ENCODE measurements at regions not wholly inside any gene's neighbourhood (a gene's known extent, or its start where the extent isn't known, plus 50 kb on each side); places are given as distances from the start of the nearest gene placed in this dataset.

DNA sequence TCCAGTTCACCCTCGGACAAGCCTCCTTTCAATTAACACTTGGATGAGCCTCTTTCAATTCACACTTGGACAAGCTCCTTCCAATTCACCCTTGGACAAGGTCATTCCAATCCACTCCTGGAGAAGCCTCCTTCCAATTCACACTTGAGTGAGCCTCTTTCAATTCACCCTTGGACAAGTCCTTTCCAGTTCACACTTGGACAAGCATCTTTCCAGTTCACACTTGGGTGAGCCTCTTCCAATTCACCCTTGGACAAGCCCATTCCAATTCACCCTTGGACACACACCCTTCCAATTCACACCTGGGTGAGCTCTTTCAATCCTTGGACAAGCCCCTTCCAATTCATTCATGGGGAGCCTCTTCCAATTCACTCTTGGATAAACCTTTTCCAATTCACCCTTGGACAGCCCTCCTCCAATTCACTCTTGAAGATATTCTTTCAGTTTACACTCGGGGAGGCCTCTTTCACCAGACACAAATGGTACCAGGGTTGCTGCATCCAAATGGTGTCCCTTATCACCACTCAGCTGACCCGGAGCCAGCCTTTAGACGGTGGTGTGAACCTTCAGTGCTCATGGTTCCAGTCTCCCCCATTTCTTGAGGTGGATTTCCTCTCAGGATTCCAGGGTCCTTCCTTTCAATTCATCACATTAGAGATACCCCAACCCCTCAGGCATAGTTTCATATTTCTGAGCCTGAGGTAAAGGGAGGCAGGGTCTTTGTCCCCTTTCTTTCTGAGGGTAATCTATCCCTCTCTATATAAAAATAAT lies 183.6 kb downstream of the SH3BP4 start:
- TF ChIP-seq, protein P1, sequence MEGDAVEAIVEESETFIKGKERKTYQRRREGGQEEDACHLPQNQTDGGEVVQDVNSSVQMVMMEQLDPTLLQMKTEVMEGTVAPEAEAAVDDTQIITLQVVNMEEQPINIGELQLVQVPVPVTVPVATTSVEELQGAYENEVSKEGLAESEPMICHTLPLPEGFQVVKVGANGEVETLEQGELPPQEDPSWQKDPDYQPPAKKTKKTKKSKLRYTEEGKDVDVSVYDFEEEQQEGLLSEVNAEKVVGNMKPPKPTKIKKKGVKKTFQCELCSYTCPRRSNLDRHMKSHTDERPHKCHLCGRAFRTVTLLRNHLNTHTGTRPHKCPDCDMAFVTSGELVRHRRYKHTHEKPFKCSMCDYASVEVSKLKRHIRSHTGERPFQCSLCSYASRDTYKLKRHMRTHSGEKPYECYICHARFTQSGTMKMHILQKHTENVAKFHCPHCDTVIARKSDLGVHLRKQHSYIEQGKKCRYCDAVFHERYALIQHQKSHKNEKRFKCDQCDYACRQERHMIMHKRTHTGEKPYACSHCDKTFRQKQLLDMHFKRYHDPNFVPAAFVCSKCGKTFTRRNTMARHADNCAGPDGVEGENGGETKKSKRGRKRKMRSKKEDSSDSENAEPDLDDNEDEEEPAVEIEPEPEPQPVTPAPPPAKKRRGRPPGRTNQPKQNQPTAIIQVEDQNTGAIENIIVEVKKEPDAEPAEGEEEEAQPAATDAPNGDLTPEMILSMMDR (IDR thresholded peaks at IDR 0.05): no peak
- TF ChIP-seq POLR2AphosphoS5 (IDR thresholded peaks at IDR 0.05): no peak
- TF ChIP-seq POLR2A (IDR thresholded peaks at IDR 0.05; ENCODE audit: low read depth): no peak
